ENCODE measurements at regions not wholly inside any gene's neighbourhood (a gene's known extent, or its start where the extent isn't known, plus 50 kb on each side); places are given as distances from the start of the nearest gene placed in this dataset.

GRCh38 chr17:5846001-5846400 lies 224.2 kb upstream of the WSCD1 start:
- no peaks in the 10 kb centered on the region for H3K4me1 ChIP-seq (ENCODE audit: control insufficient read depth in 2 of 3, insufficient read depth in 2 of 3, low read depth in 1 of 3, low read length in 3 of 3)
- no peaks in the 10 kb centered on the region for H3K27me3 ChIP-seq (ENCODE audit: control insufficient read depth, insufficient read depth, low read length)
- no peak overlapping the region for H3K27ac ChIP-seq (ENCODE audit: low read depth in 2 of 2, low read length in 2 of 2)
- DNase-seq (no peak), FAIRE-seq (no peak)
- no peak overlapping the region for H3K4me3 ChIP-seq (ENCODE audit: low read length in 3 of 3)
- TF ChIP-seq, protein P1, sequence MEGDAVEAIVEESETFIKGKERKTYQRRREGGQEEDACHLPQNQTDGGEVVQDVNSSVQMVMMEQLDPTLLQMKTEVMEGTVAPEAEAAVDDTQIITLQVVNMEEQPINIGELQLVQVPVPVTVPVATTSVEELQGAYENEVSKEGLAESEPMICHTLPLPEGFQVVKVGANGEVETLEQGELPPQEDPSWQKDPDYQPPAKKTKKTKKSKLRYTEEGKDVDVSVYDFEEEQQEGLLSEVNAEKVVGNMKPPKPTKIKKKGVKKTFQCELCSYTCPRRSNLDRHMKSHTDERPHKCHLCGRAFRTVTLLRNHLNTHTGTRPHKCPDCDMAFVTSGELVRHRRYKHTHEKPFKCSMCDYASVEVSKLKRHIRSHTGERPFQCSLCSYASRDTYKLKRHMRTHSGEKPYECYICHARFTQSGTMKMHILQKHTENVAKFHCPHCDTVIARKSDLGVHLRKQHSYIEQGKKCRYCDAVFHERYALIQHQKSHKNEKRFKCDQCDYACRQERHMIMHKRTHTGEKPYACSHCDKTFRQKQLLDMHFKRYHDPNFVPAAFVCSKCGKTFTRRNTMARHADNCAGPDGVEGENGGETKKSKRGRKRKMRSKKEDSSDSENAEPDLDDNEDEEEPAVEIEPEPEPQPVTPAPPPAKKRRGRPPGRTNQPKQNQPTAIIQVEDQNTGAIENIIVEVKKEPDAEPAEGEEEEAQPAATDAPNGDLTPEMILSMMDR (IDR thresholded peaks at IDR 0.05; ENCODE audit: borderline replicate concordance, extremely low read depth, insufficient read depth) = no peak
- H3K9ac ChIP-seq (ENCODE audit: low read length in 3 of 3) = no peak overlapping the region
- no peaks in the 10 kb centered on the region for H3K9me3 ChIP-seq (ENCODE audit: control insufficient read depth in 2 of 3, insufficient read depth in 1 of 3, low read length in 3 of 3)
- no peaks in the 10 kb centered on the region for H3K36me3 ChIP-seq (ENCODE audit: control insufficient read depth in 2 of 3, insufficient read depth in 3 of 3, low read length in 3 of 3)
- intact Hi-C loops (cut with DNase I) = no loop called here

DNA sequence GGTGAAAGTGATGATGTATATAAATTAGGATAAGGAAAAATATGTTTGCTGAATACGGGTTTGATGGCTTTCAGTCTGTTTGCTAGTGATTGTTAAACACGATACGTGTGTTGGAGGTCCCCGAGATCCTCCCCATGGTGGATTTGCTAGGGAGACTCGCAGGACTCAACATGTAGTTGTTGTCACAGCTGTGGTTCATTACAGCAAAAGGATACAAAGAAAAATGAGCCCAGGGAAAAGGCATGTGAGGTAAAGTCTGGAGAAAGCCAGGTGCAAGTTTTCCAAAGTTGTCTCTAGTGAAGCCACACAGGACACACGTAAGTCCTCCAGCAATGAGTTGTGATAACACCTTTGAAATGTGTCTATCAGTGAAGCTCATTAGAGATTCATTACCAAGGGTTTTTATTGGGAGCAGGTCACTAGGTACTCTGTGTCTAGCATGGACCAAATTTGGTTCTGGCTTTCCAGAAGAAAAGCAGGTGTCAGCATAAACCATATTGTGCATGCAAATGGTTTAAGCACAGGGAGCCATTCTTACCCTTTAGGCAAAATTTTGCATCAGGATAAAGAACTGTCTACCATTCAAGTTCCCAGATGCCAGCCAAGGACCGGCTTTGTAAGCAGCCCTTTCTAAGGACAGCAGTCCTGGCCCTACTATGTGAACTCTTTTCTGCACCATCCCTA lies 215.2 kb upstream of the WSCD1 start:
- TF ChIP-seq, protein P1 (IDR thresholded peaks at IDR 0.05; ENCODE audit: borderline replicate concordance, extremely low read depth, insufficient read depth) = no peak
- intact Hi-C loops (cut with DNase I) = no loop called here
- no peak overlapping the region for H3K27ac ChIP-seq (ENCODE audit: low read depth in 2 of 2, low read length in 2 of 2)
- no peaks in the 10 kb centered on the region for H3K27me3 ChIP-seq (ENCODE audit: control insufficient read depth, insufficient read depth, low read length)
- no peak overlapping the region for H3K9ac ChIP-seq (ENCODE audit: low read length in 3 of 3)
- DNase-seq (peak in 3 of 5 donors; percentile 21 to 65 (median 44)), FAIRE-seq (no peak)
- H3K4me3 ChIP-seq (ENCODE audit: low read length in 3 of 3) = no peak overlapping the region
- no peaks in the 10 kb centered on the region for H3K4me1 ChIP-seq (ENCODE audit: control insufficient read depth in 2 of 3, insufficient read depth in 2 of 3, low read depth in 1 of 3, low read length in 3 of 3)
- H3K9me3 ChIP-seq (ENCODE audit: control insufficient read depth in 2 of 3, insufficient read depth in 1 of 3, low read length in 3 of 3) = no peaks in the 10 kb centered on the region
- no peaks in the 10 kb centered on the region for H3K36me3 ChIP-seq (ENCODE audit: control insufficient read depth in 2 of 3, insufficient read depth in 3 of 3, low read length in 3 of 3)

DNA sequence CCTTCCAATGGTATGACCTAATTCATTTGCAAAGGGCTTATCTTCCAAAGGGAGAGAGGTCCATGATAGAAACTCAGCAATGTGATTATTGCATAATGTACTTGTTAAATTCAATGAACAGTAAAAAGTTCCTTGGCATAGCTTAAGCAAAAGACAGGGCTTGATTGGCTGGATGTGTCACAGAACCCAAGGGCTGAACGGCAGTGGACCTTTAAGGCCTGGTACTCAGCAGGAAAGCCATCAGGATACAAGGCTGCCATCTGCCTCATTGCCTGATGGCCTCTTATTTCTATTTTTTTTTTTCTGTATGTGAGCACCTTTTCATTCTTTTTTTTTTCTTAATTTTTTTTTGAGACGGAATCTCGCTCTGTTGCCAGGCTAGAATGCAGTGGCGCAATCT lies 208.9 kb upstream of the WSCD1 start:
- Histone ChIP-seq H3K4me3 (ENCODE audit: low read length in 3 of 3) (no peak overlapping the region), H3K9me3 (ENCODE audit: control insufficient read depth in 2 of 3, insufficient read depth in 1 of 3, low read length in 3 of 3) (no peaks in the 10 kb centered on the region), H3K27ac (ENCODE audit: low read depth in 2 of 2, low read length in 2 of 2) (no peak overlapping the region), H3K4me1 (ENCODE audit: control insufficient read depth in 2 of 3, insufficient read depth in 2 of 3, low read depth in 1 of 3, low read length in 3 of 3) (no peaks in the 10 kb centered on the region), H3K9ac (ENCODE audit: low read length in 3 of 3) (no peak overlapping the region), H3K27me3 (ENCODE audit: control insufficient read depth, insufficient read depth, low read length) (no peaks in the 10 kb centered on the region), H3K36me3 (ENCODE audit: control insufficient read depth in 2 of 3, insufficient read depth in 3 of 3, low read length in 3 of 3) (no peaks in the 10 kb centered on the region)
- TF ChIP-seq, protein P1 (IDR thresholded peaks at IDR 0.05; ENCODE audit: borderline replicate concordance, extremely low read depth, insufficient read depth) = no peak
- intact Hi-C loops (cut with DNase I) = no loop called here
- FAIRE-seq (no peak), DNase-seq (no peak)

- no peak overlapping the region for H3K4me3 ChIP-seq (ENCODE audit: low read length in 3 of 3)
- FAIRE-seq (no peak), DNase-seq (no peak)
- no peaks in the 10 kb centered on the region for H3K36me3 ChIP-seq (ENCODE audit: control insufficient read depth in 2 of 3, insufficient read depth in 3 of 3, low read length in 3 of 3)
- TF ChIP-seq, protein P1 (IDR thresholded peaks at IDR 0.05; ENCODE audit: borderline replicate concordance, extremely low read depth, insufficient read depth) = no peak
- H3K9ac ChIP-seq (ENCODE audit: low read length in 3 of 3) = no peak overlapping the region
- no peak overlapping the region for H3K27ac ChIP-seq (ENCODE audit: low read depth in 2 of 2, low read length in 2 of 2)
- no peaks in the 10 kb centered on the region for H3K4me1 ChIP-seq (ENCODE audit: control insufficient read depth in 2 of 3, insufficient read depth in 2 of 3, low read depth in 1 of 3, low read length in 3 of 3)
- intact Hi-C loops (cut with DNase I) = no loop called here
- no peaks in the 10 kb centered on the region for H3K27me3 ChIP-seq (ENCODE audit: control insufficient read depth, insufficient read depth, low read length)
- no peaks in the 10 kb centered on the region for H3K9me3 ChIP-seq (ENCODE audit: control insufficient read depth in 2 of 3, insufficient read depth in 1 of 3, low read length in 3 of 3)
Measured at GRCh38 chr17:5861854-5862253, 208.3 kb upstream of the WSCD1 start.

All from kidney (tissue), 13 donors.